ENCODE measurements at regions not wholly inside any gene's neighbourhood (a gene's known extent, or its start where the extent isn't known, plus 50 kb on each side); places are given as distances from the start of the nearest gene placed in this dataset.

- TF ChIP-seq, protein P1, sequence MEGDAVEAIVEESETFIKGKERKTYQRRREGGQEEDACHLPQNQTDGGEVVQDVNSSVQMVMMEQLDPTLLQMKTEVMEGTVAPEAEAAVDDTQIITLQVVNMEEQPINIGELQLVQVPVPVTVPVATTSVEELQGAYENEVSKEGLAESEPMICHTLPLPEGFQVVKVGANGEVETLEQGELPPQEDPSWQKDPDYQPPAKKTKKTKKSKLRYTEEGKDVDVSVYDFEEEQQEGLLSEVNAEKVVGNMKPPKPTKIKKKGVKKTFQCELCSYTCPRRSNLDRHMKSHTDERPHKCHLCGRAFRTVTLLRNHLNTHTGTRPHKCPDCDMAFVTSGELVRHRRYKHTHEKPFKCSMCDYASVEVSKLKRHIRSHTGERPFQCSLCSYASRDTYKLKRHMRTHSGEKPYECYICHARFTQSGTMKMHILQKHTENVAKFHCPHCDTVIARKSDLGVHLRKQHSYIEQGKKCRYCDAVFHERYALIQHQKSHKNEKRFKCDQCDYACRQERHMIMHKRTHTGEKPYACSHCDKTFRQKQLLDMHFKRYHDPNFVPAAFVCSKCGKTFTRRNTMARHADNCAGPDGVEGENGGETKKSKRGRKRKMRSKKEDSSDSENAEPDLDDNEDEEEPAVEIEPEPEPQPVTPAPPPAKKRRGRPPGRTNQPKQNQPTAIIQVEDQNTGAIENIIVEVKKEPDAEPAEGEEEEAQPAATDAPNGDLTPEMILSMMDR (IDR thresholded peaks at IDR 0.05): no peak
- TF ChIP-seq EZH2phosphoT487 (IDR thresholded peaks at IDR 0.05; ENCODE audit: borderline replicate concordance, low read depth): no peak
- TF ChIP-seq, protein P2, sequence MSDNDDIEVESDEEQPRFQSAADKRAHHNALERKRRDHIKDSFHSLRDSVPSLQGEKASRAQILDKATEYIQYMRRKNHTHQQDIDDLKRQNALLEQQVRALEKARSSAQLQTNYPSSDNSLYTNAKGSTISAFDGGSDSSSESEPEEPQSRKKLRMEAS (IDR thresholded peaks at IDR 0.05; ENCODE audit: low read depth): no peak
These were observed 422.6 kb upstream of the SLIT2 start for GRCh38 chr4:19829101-19829500.

Data from SK-N-SH (cell line).